Pancreas (tissue), 10 donors: ENCODE measurements at regions not wholly inside any gene's neighbourhood (a gene's known extent, or its start where the extent isn't known, plus 50 kb on each side); places are given as distances from the start of the nearest gene placed in this dataset.

Experiments used
- ATAC-seq, 4 donors: fragments of 200-7000 bp; cut with Tn5 transposase; one replicate each; pipeline versions ENCODE4 v1.8.0 to v1.9.1; 2020; ENCODE audit warnings: mild to moderate bottlenecking in 4 of 4, moderate library complexity in 4 of 4
- DNase-seq, 6 donors: peaks; one replicate each; pipeline ENCODE4 v3.0.0-alpha.2; 2020
- FAIRE-seq: peaks from 2 replicates; lab custom pipeline; 2012; peaks lifted over from hg19 to GRCh38; lab: Jason Lieb, UNC
- H3K27ac ChIP-seq, 4 donors: fragments of 200-600 bp; sonication (generic); 1 replicate in 3 of 4; 2 replicates in 1 of 4; pipeline versions ENCODE4 v1.5.0 to v1.8.0; 2020
- H3K27me3 ChIP-seq, 4 donors: fragments of 200-600 bp; one replicate each; pipeline ENCODE4 v1.8.0; 2021
- H3K36me3 ChIP-seq, 3 donors: fragments of 200-600 bp; sonication (generic) in 1 of 3; one replicate each; pipeline versions ENCODE4 v1.5.0 to v1.8.0; 2020 to 2021
- H3K4me1 ChIP-seq, 3 donors: fragments of 200-600 bp; one replicate each; pipeline ENCODE4 v1.8.0; 2021
- H3K4me3 ChIP-seq, 4 donors: fragments of 200-600 bp; sonication (generic) in 2 of 4; one replicate each; pipeline versions ENCODE4 v1.5.0 to v1.8.0; 2020 to 2021
- H3K9me3 ChIP-seq, 4 donors: fragments of 200-600 bp; one replicate each; pipeline ENCODE4 v1.8.0; 2021
- WGBS, 2 donors: extraction: QIAGEN DNeasy Blood & Tissue Kit; methylation state at CpG; one replicate each; pipeline ENCODE4 v1.1.7; 2013; 5-methylcytosine and 5-hydroxymethylcytosine counted together
- intact Hi-C, 3 donors: fragments of 100-400 bp; cut with DNase I; formaldehyde crosslinking; loops; one replicate each; pipeline versions ENCODE4 v1.11.1 to v1.14.2; 2022
- TF ChIP-seq, protein P1 (sequence below), 4 donors: fragments of 200-600 bp; sonication (generic) in 3 of 4; IDR thresholded peaks; one replicate each; pipeline versions ENCODE4 v1.5.0 to v1.8.0; 2021; ENCODE audit warnings: antibody characterized with exemption in 4 of 4
- donor health status: healthy with polysubstance abuse.
- donor health status: DM: no; HTN: no; CAD: no; lungs with moderate emphysema.
- donor health status: DM: no; HTN: no; CAD: no.
- donor health status: control.
- donor health status: control.
- donor health status: Bipolar disorder and iron deficiency.
- donor health status: DM: yes; HTN: yes; CAD: no.
- donor health status: DM: no; HTN: no; CAD: no.
- donor health status: DM: no; HTN: no; CAD: no.
- donor health status: DM: yes; HTN: yes; CAD: no.

- no peak for ATAC-seq
- Histone ChIP-seq H3K4me3 (no peak overlapping the region), H3K4me1 (no peaks in the 10 kb centered on the region), H3K27ac (no peak overlapping the region), H3K36me3 (no peaks in the 10 kb centered on the region), H3K27me3 (no peaks in the 10 kb centered on the region), H3K9me3 (no peaks in the 10 kb centered on the region)
- TF ChIP-seq, protein P1, sequence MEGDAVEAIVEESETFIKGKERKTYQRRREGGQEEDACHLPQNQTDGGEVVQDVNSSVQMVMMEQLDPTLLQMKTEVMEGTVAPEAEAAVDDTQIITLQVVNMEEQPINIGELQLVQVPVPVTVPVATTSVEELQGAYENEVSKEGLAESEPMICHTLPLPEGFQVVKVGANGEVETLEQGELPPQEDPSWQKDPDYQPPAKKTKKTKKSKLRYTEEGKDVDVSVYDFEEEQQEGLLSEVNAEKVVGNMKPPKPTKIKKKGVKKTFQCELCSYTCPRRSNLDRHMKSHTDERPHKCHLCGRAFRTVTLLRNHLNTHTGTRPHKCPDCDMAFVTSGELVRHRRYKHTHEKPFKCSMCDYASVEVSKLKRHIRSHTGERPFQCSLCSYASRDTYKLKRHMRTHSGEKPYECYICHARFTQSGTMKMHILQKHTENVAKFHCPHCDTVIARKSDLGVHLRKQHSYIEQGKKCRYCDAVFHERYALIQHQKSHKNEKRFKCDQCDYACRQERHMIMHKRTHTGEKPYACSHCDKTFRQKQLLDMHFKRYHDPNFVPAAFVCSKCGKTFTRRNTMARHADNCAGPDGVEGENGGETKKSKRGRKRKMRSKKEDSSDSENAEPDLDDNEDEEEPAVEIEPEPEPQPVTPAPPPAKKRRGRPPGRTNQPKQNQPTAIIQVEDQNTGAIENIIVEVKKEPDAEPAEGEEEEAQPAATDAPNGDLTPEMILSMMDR (IDR thresholded peaks at IDR 0.05) = no peak
- intact Hi-C loops = no loop called here
- no peak for FAIRE-seq
- DNase-seq = no peak
- WGBS, 2 donors = 79 to 89% methylated on average over 8 of the region's 10 CpGs
Measured at GRCh38 chr6:164075981-164076615, 661.6 kb downstream of the QKI start.

- TF ChIP-seq, protein P1 (IDR thresholded peaks at IDR 0.05) = no peak
- ATAC-seq = no peak
- 41 to 55% methylated on average over 2 of the region's 2 CpGs for WGBS, 2 donors
- Histone ChIP-seq H3K27me3 (no peaks in the 10 kb centered on the region), H3K36me3 (no peaks in the 10 kb centered on the region), H3K4me3 (no peak overlapping the region), H3K27ac (no peak overlapping the region), H3K4me1 (no peaks in the 10 kb centered on the region), H3K9me3 (no peaks in the 10 kb centered on the region)
- DNase-seq = no peak
- intact Hi-C loops = no loop called here
- FAIRE-seq = no peak
Measured at GRCh38 chr6:164072240-164072666, 657.7 kb downstream of the QKI start.

GRCh38 chr6:164069350-164069990 lies 655.0 kb downstream of the QKI start:
- DNase-seq (no peak), ATAC-seq (peak in 1 of 4 donors; percentile 38)
- TF ChIP-seq, protein P1 (IDR thresholded peaks at IDR 0.05) = no peak

GRCh38 chr6:164068527-164068926 lies 654.0 kb downstream of the QKI start:
- no peaks in the 10 kb centered on the region for H3K9me3 ChIP-seq
- WGBS, 2 donors = 73 to 78% methylated on average over 4 of the region's 4 CpGs
- no peak overlapping the region for H3K4me3 ChIP-seq
- H3K4me1 ChIP-seq = no peaks in the 10 kb centered on the region
- ATAC-seq (no peak), DNase-seq (no peak), FAIRE-seq (no peak)
- H3K27ac ChIP-seq = no peak overlapping the region
- intact Hi-C loops = no loop called here
- H3K36me3 ChIP-seq = no peaks in the 10 kb centered on the region
- TF ChIP-seq, protein P1 (IDR thresholded peaks at IDR 0.05) = no peak
- H3K27me3 ChIP-seq = no peaks in the 10 kb centered on the region

More at GRCh38 chr6:164069350-164069990, 655.0 kb downstream of the QKI start:
- Histone ChIP-seq H3K36me3 (no peaks in the 10 kb centered on the region), H3K4me1 (no peaks in the 10 kb centered on the region), H3K27me3 (no peaks in the 10 kb centered on the region), H3K9me3 (no peaks in the 10 kb centered on the region), H3K27ac (no peak overlapping the region), H3K4me3 (no peak overlapping the region)
- intact Hi-C loops = no loop called here
- FAIRE-seq = no peak
- WGBS, 2 donors = 68 to 82% methylated on average over 11 of the region's 11 CpGs

- no peaks in the 10 kb centered on the region for H3K9me3 ChIP-seq
- H3K4me1 ChIP-seq = no peaks in the 10 kb centered on the region
- 77 to 88% methylated on average over 5 of the region's 5 CpGs for WGBS, 2 donors
- no peaks in the 10 kb centered on the region for H3K27me3 ChIP-seq
- no peak for FAIRE-seq
- no peak overlapping the region for H3K27ac ChIP-seq
- TF ChIP-seq, protein P1 (IDR thresholded peaks at IDR 0.05) = no peak
- DNase-seq = no peak
- H3K4me3 ChIP-seq = no peak overlapping the region
- intact Hi-C loops = no loop called here
- ATAC-seq = no peak
- H3K36me3 ChIP-seq = no peaks in the 10 kb centered on the region
Measured at GRCh38 chr6:164066766-164067165, 652.2 kb downstream of the QKI start.
